ENCODE measurements at regions not wholly inside any gene's neighbourhood (a gene's known extent, or its start where the extent isn't known, plus 50 kb on each side); places are given as distances from the start of the nearest gene placed in this dataset.

- TF ChIP-seq CTCF (IDR thresholded peaks at IDR 0.05) (no peak), POLR2AphosphoS5 (IDR thresholded peaks at IDR 0.05; ENCODE audit: insufficient read depth in 1 of 2, low read depth in 1 of 2) (no peak), POLR2A (IDR thresholded peaks at IDR 0.05) (no peak)
These were observed 79.6 kb downstream of the CRYGS start for GRCh38 chr3:186464424-186465093.
